Testis (tissue), 2 donors: ENCODE measurements at regions not wholly inside any gene's neighbourhood (a gene's known extent, or its start where the extent isn't known, plus 50 kb on each side); places are given as distances from the start of the nearest gene placed in this dataset.

Source experiments
- POLR2A ChIP-seq: fragments of 450-650 bp; IDR thresholded peaks from one replicate; pipeline ENCODE4 v1.6.1; 2017; ENCODE audit warnings: antibody characterized with exemption, mild to moderate bottlenecking, moderate library complexity
- TF ChIP-seq, protein P1 (sequence below), 3 experiments: fragments of 450-650 bp in 2 of 3; fragments of 200-600 bp in 1 of 3; sonication (generic) in 1 of 3; IDR thresholded peaks; one replicate each; pipeline ENCODE4 v1.5.1; 2016 to 2019; ENCODE audit warnings: antibody characterized with exemption in 3 of 3, mild to moderate bottlenecking in 2 of 3, moderate library complexity in 1 of 3

DNA sequence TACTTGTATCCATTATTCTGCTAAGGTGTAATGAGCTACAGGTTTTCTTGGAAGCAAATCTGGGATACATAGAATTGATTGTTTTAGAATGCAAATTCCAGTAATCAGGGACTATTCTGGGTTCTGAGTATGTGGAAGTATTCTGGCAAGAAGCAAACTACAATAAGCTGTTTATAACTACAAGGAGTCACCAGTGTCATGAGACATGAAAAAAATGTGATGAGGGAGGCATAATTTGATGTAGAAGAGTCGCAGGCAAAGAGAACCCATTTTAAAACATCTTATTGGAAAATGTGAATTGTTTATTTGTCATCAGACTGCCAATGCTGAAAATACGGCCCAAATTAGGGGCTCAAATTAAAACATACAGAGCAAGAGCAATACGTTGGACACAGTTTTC lies 321.8 kb upstream of the E2F7 start:
- TF ChIP-seq, protein P1, sequence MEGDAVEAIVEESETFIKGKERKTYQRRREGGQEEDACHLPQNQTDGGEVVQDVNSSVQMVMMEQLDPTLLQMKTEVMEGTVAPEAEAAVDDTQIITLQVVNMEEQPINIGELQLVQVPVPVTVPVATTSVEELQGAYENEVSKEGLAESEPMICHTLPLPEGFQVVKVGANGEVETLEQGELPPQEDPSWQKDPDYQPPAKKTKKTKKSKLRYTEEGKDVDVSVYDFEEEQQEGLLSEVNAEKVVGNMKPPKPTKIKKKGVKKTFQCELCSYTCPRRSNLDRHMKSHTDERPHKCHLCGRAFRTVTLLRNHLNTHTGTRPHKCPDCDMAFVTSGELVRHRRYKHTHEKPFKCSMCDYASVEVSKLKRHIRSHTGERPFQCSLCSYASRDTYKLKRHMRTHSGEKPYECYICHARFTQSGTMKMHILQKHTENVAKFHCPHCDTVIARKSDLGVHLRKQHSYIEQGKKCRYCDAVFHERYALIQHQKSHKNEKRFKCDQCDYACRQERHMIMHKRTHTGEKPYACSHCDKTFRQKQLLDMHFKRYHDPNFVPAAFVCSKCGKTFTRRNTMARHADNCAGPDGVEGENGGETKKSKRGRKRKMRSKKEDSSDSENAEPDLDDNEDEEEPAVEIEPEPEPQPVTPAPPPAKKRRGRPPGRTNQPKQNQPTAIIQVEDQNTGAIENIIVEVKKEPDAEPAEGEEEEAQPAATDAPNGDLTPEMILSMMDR (IDR thresholded peaks at IDR 0.05), result no peak
- TF ChIP-seq POLR2A, result no peak
